K562 (cell line): ENCODE measurements at regions not wholly inside any gene's neighbourhood (a gene's known extent, or its start where the extent isn't known, plus 50 kb on each side); places are given as distances from the start of the nearest gene placed in this dataset.

Experiments
- ATAC-seq: fragments of 200-7000 bp; cut with Tn5 transposase; 3 replicates; pipeline ENCODE4 v1.9.1; 2020; ENCODE audit warnings: moderate library complexity
- BruUV-seq: library from RNA; stranded (reverse); fragments of 400-500 nt; replicated peaks from 2 replicates; lab custom pipeline; 2021; lab: Mats Ljungman, UMichigan
- CTCF ChIA-PET: fragments of 300-600 bp; formaldehyde crosslinking; extraction: SDS; loops from one replicate; lab custom pipeline; 2021; ENCODE audit warnings: low intra/inter-chr PET ratio; lab: Yijun Ruan, JAX
- POLR2A ChIA-PET: fragments of 300-600, 350-650 bp; sonication (Branson Sonifier 250); formaldehyde crosslinking; extraction: SDS; loops from one replicate; lab custom pipeline; 2021; ENCODE audit warnings: antibody characterized with exemption, inconsistent platforms; lab: Yijun Ruan, JAX
- DNase-seq, 4 experiments: peaks; one replicate each; pipeline versions ENCODE4 v3.0.0 to v3.0.0-alpha.2; 2011 to 2018; ENCODE audit warnings: low spot score in 3 of 4, mixed read lengths in 3 of 4; ENCODE audit errors: extremely low read depth in 1 of 4
- FAIRE-seq: peaks from 2 replicates; lab custom pipeline; 2011; peaks lifted over from hg19 to GRCh38; lab: Jason Lieb, UNC
- H2AFZ ChIP-seq: 2 replicates; pipeline ENCODE4 v1.6.0; 2011; ENCODE audit warnings: low read depth, low read length, control low read depth, inconsistent platforms
- H3K27ac ChIP-seq: fragments of 200-600 bp; 3 replicates; pipeline ENCODE4 v1.8.0; 2011; ENCODE audit warnings: low read depth, mild to moderate bottlenecking, control low read depth, inconsistent platforms, low read length, moderate library complexity, mixed read lengths; ENCODE audit errors: extremely low read depth
- H3K27me3 ChIP-seq, 2 experiments: fragments of 300-600 bp in 1 of 2; 2 replicates in 1 of 2; 3 replicates in 1 of 2; pipeline versions ENCODE4 v1.6.0 to v1.8.0; 2011; ENCODE audit warnings: inconsistent platforms in 2 of 2, low read length in 2 of 2, mild to moderate bottlenecking in 1 of 2, mixed read lengths in 1 of 2, moderate library complexity in 1 of 2; ENCODE audit not compliant: control insufficient read depth in 2 of 2, insufficient read depth in 2 of 2
- H3K36me3 ChIP-seq: fragments of 300-600 bp; 3 replicates; pipeline ENCODE4 v1.8.0; 2011; ENCODE audit warnings: mild to moderate bottlenecking, low read length, inconsistent platforms; ENCODE audit not compliant: control insufficient read depth, insufficient read depth
- H3K4me1 ChIP-seq, 2 experiments: fragments of 200-600 bp in 1 of 2; replicated peaks in 1 of 2; 2 replicates in 1 of 2; 3 replicates in 1 of 2; pipeline versions ENCODE4 v1.5.1 to v1.8.0; 2011; ENCODE audit warnings: inconsistent platforms in 2 of 2, low read length in 2 of 2, mild to moderate bottlenecking in 1 of 2, mixed read lengths in 1 of 2, moderate library complexity in 1 of 2; ENCODE audit not compliant: control insufficient read depth in 2 of 2, insufficient read depth in 2 of 2
- H3K4me2 ChIP-seq: 2 replicates; pipeline ENCODE4 v1.6.1; 2011; ENCODE audit warnings: low read length, control low read depth, inconsistent platforms, mixed read lengths; ENCODE audit not compliant: insufficient read depth
- H3K4me3 ChIP-seq: fragments of 200-600 bp; sonication (generic), shearing (Covaris generic); 2 replicates; pipeline ENCODE4 v1.5.1; 2016; ENCODE audit warnings: control low read depth, inconsistent platforms
- H3K79me2 ChIP-seq: fragments of 200-600 bp; 3 replicates; pipeline ENCODE4 v1.8.0; 2011; ENCODE audit warnings: low read length, inconsistent platforms; ENCODE audit not compliant: control insufficient read depth, insufficient read depth
- H3K9ac ChIP-seq, 2 experiments: 2 replicates each; pipeline versions ENCODE4 v1.6.0 to v1.6.1; 2011; ENCODE audit warnings: low read depth in 2 of 2, low read length in 2 of 2, control low read depth in 1 of 2, inconsistent platforms in 1 of 2, mild to moderate bottlenecking in 1 of 2, mixed read lengths in 1 of 2; ENCODE audit not compliant: insufficient read depth in 1 of 2
- H3K9me1 ChIP-seq: one replicate; pipeline ENCODE4 v1.6.0; 2011; ENCODE audit warnings: inconsistent platforms, mild to moderate bottlenecking, low read length, moderate library complexity; ENCODE audit not compliant: control insufficient read depth, insufficient read depth
- H3K9me3 ChIP-seq: replicated peaks from 2 replicates; pipeline ENCODE4 v1.5.1; 2011; ENCODE audit warnings: low read depth, low read length, inconsistent platforms; ENCODE audit not compliant: control insufficient read depth, insufficient read depth
- H4K20me1 ChIP-seq: replicated peaks from 2 replicates; pipeline ENCODE4 v1.6.1; 2011; ENCODE audit warnings: low read length, inconsistent platforms, mixed read lengths; ENCODE audit not compliant: control insufficient read depth, insufficient read depth
- CBFA2T2 ChIP-seq: fragments of 450-650 bp; conservative IDR thresholded peaks from 2 replicates; pipeline ENCODE4 v1.6.1; 2017; ENCODE audit warnings: mild to moderate bottlenecking
- GATAD2A ChIP-seq: fragments of 450-650 bp; IDR thresholded peaks from 2 replicates; pipeline ENCODE4 v1.6.1; 2017
- HDAC2 ChIP-seq: fragments of 450-650 bp; IDR thresholded peaks from 2 replicates; pipeline ENCODE4 v1.6.1; 2016; ENCODE audit warnings: mild to moderate bottlenecking
- KLF13 ChIP-seq: fragments of 450-650 bp; IDR thresholded peaks from 2 replicates; pipeline ENCODE4 v1.6.1; 2016; ENCODE audit warnings: missing genetic modification characterization, low read depth, mild to moderate bottlenecking, missing compliant biosample characterization, moderate library complexity, borderline replicate concordance
- MTF1 ChIP-seq: fragments of 250-450 bp; sonication (Bioruptor Pico); IDR thresholded peaks from 2 replicates; pipeline ENCODE4 v1.9.0; 2021; ENCODE audit warnings: moderate library complexity, mild to moderate bottlenecking, inconsistent platforms, borderline replicate concordance
- NCOA2 ChIP-seq, 2 experiments: fragments of 450-650 bp; IDR thresholded peaks; 2 replicates each; pipeline ENCODE4 v1.6.1; 2018; ENCODE audit warnings: mild to moderate bottlenecking in 2 of 2, moderate library complexity in 1 of 2; ENCODE audit not compliant: partially characterized antibody in 2 of 2
- NFYB ChIP-seq: IDR thresholded peaks from 2 replicates; pipeline ENCODE4 v1.6.1; 2011; ENCODE audit warnings: mild to moderate bottlenecking, moderate library complexity; ENCODE audit not compliant: insufficient read length; ENCODE audit errors: extremely low read depth
- NR3C1 ChIP-seq: sonication (generic); formaldehyde crosslinking; IDR thresholded peaks from 2 replicates; pipeline ENCODE4 v1.8.1; 2022; ENCODE audit warnings: missing genetic modification reagents
- POLR2AphosphoS2 ChIP-seq: IDR thresholded peaks from 2 replicates; pipeline ENCODE4 v1.6.1; 2012; ENCODE audit warnings: low read length, improper control_type of control experiment
- RBM17 ChIP-seq: fragments of 200-400 bp; formaldehyde crosslinking; IDR thresholded peaks from 2 replicates; pipeline ENCODE4 v1.6.1; 2017; ENCODE audit warnings: low read depth, mild to moderate bottlenecking, low read length, borderline replicate concordance
- SFPQ ChIP-seq: fragments of 200-400 bp; formaldehyde crosslinking; IDR thresholded peaks from 2 replicates; pipeline ENCODE4 v1.6.1; 2017; ENCODE audit warnings: mild to moderate bottlenecking, low read depth, low read length, moderate library complexity
- SMAD3 ChIP-seq: fragments of 450-650 bp; formaldehyde crosslinking; conservative IDR thresholded peaks from 2 replicates; pipeline ENCODE4 v1.4.0; 2020; ENCODE audit warnings: mild to moderate bottlenecking
- TAF9B ChIP-seq: fragments of 450-650 bp; IDR thresholded peaks from 2 replicates; pipeline ENCODE4 v1.6.1; 2018; ENCODE audit warnings: mild to moderate bottlenecking; ENCODE audit not compliant: partially characterized antibody
- ZBTB7A ChIP-seq: IDR thresholded peaks from 2 replicates; pipeline ENCODE4 v1.6.1; 2011; ENCODE audit warnings: low read depth, mild to moderate bottlenecking, low read length, moderate library complexity, borderline replicate concordance; ENCODE audit not compliant: control insufficient read depth
- ZFP30 ChIP-seq: fragments of 250-450 bp; sonication (Bioruptor Pico); IDR thresholded peaks from 2 replicates; pipeline ENCODE4 v1.8.0; 2022; ENCODE audit warnings: moderate library complexity, mild to moderate bottlenecking, inconsistent platforms, borderline replicate concordance
- ZNF224 ChIP-seq: sonication (generic); formaldehyde crosslinking; IDR thresholded peaks from 2 replicates; pipeline ENCODE4 v1.8.0; 2022; ENCODE audit warnings: mild to moderate bottlenecking, missing genetic modification reagents
- ZNF316 ChIP-seq: fragments of 450-650 bp; IDR thresholded peaks from 2 replicates; pipeline ENCODE4 v1.6.1; 2016
- WGBS: fragments of 100-300 bp; shearing (Covaris generic); methylation state at CpG from one replicate; pipeline ENCODE4 v1.1.6; 2016; ENCODE audit warnings: low coverage, mixed read lengths; ENCODE audit not compliant: insufficient coverage; ENCODE audit errors: missing lambda C conversion rate; 5-methylcytosine and 5-hydroxymethylcytosine counted together
- in situ Hi-C: fragments of 300-500 bp; cut with MboI; formaldehyde crosslinking; loops from 4 replicates; pipeline ENCODE4 v1.15.0; 2018; ENCODE audit warnings: inconsistent platforms, mixed read lengths
- intact Hi-C: fragments of 100-400 bp; cut with micrococcal nuclease; formaldehyde crosslinking; loops from 2 replicates; pipeline ENCODE4 v1.14.2; 2022

- TF ChIP-seq NFYB (no peak), ZNF316 (no peak), MTF1 (CRISPR knock-in tag) (no peak), CBFA2T2 (no peak), ZBTB7A (no peak), KLF13 (tag) (no peak), NR3C1 (CRISPR knock-in tag) (no peak), NCOA2 (IDR thresholded peaks at IDR 0.05; ENCODE audit: partially characterized antibody in 2 of 2) (no peak), SMAD3 (no peak), RBM17 (no peak), ZNF224 (no peak), POLR2AphosphoS2 (no peak), ZFP30 (CRISPR knock-in tag) (no peak), TAF9B (no peak), HDAC2 (no peak), SFPQ (no peak), GATAD2A (no peak)
- no peak overlapping the region for H3K4me3 ChIP-seq
- no peaks in the 10 kb centered on the region for H3K4me1 ChIP-seq
- no peak overlapping the region for H3K27ac ChIP-seq
- CTCF ChIA-PET: no interaction called here
- H3K27me3 ChIP-seq: no peaks in the 10 kb centered on the region
- H3K9ac ChIP-seq: no peak overlapping the region
- FAIRE-seq (no peak), ATAC-seq (no peak), DNase-seq (no peak)
- WGBS: 2% methylated on average over 6 of the region's 6 CpGs
- no peaks in the 10 kb centered on the region for H3K9me1 ChIP-seq
- H2AFZ ChIP-seq: no peak overlapping the region
- intact Hi-C loops (no loop called here), in situ Hi-C loops (no loop called here)
- no peaks in the 10 kb centered on the region for H3K36me3 ChIP-seq
- no peaks in the 10 kb centered on the region for H3K79me2 ChIP-seq
- POLR2A ChIA-PET: no interaction called here
- H3K4me2 ChIP-seq: no peak overlapping the region
- no peaks in the 10 kb centered on the region; the same call in 1 of the 2 replicates for H3K9me3 ChIP-seq
- H4K20me1 ChIP-seq: no peaks in the 10 kb centered on the region
- no TSS peak for BruUV-seq
Observed at GRCh38 chr5:125595095-125595494, 828.1 kb upstream of the GRAMD2B start.
